ENCODE measurements at regions not wholly inside any gene's neighbourhood (a gene's known extent, or its start where the extent isn't known, plus 50 kb on each side); places are given as distances from the start of the nearest gene placed in this dataset.
"Not testable (repeated sequence)": the region's sequence is repeated elsewhere in the genome, so short reads cannot be mapped to it uniquely, and the experiment has no call there.

GRCh38 chr17:31798205-31798724, 60.8 kb downstream of the COPRS start:
- no peaks in the 10 kb centered on the region for H3K36me3 Mint-ChIP-seq (ENCODE audit: insufficient read depth, unreplicated experiment)
- no peak for TF ChIP-seq CTCF (IDR thresholded peaks at IDR 0.05; ENCODE audit: unreplicated experiment)
- intact Hi-C loops (cut with micrococcal nuclease; ENCODE audit: unreplicated experiment): no loop called here
- H3K4me3 Mint-ChIP-seq (ENCODE audit: low read depth, unreplicated experiment): no peak overlapping the region
- CTCF ChIA-PET: no interaction called here
- DNase-seq: no peak
- H3K27ac Mint-ChIP-seq (ENCODE audit: unreplicated experiment): no peak overlapping the region
- no peaks in the 10 kb centered on the region for H3K27me3 Mint-ChIP-seq (ENCODE audit: unreplicated experiment)
- BruUV-seq (replicated peaks): no TSS peak
- no peaks in the 10 kb centered on the region for H3K4me1 Mint-ChIP-seq (ENCODE audit: low read depth, unreplicated experiment)
- H3K9me3 Mint-ChIP-seq (ENCODE audit: low read depth, unreplicated experiment): no peaks in the 10 kb centered on the region

- H3K36me3 Mint-ChIP-seq (ENCODE audit: insufficient read depth, unreplicated experiment); DNase-seq; H3K4me1 Mint-ChIP-seq (ENCODE audit: low read depth, unreplicated experiment); H3K27ac Mint-ChIP-seq (ENCODE audit: unreplicated experiment); intact Hi-C loops (cut with micrococcal nuclease; ENCODE audit: unreplicated experiment); CTCF ChIA-PET; H3K4me3 Mint-ChIP-seq (ENCODE audit: low read depth, unreplicated experiment); H3K9me3 Mint-ChIP-seq (ENCODE audit: low read depth, unreplicated experiment); BruUV-seq (replicated peaks): not testable (repeated sequence)
- peaks cover 15% of the 10 kb centered on the region for H3K27me3 Mint-ChIP-seq (ENCODE audit: unreplicated experiment)
Observed at GRCh38 chr17:31795941-31796340, 63.1 kb downstream of the COPRS start.

GRCh38 chr17:31794111-31794510, 64.9 kb downstream of the COPRS start:
- TF ChIP-seq CTCF (IDR thresholded peaks at IDR 0.05; ENCODE audit: unreplicated experiment): no peak
- H3K9me3 Mint-ChIP-seq (ENCODE audit: low read depth, unreplicated experiment): no peaks in the 10 kb centered on the region
- BruUV-seq (replicated peaks): no TSS peak
- intact Hi-C loops (cut with micrococcal nuclease; ENCODE audit: unreplicated experiment): no loop called here
- CTCF ChIA-PET: interaction anchor here (0.7 kb wide), 1 partner anchor 18 kb away, joined by 3 read pairs; no protein-coding TSS in a partner anchor
- H3K4me1 Mint-ChIP-seq (ENCODE audit: low read depth, unreplicated experiment): no peaks in the 10 kb centered on the region
- no peak for DNase-seq
- no peak overlapping the region for H3K4me3 Mint-ChIP-seq (ENCODE audit: low read depth, unreplicated experiment)
- no peak overlapping the region for H3K27ac Mint-ChIP-seq (ENCODE audit: unreplicated experiment)
- peaks cover 15% of the 10 kb centered on the region for H3K27me3 Mint-ChIP-seq (ENCODE audit: unreplicated experiment)
- no peaks in the 10 kb centered on the region for H3K36me3 Mint-ChIP-seq (ENCODE audit: insufficient read depth, unreplicated experiment)

- H3K27ac Mint-ChIP-seq (ENCODE audit: unreplicated experiment); CTCF ChIA-PET; H3K4me1 Mint-ChIP-seq (ENCODE audit: low read depth, unreplicated experiment); H3K4me3 Mint-ChIP-seq (ENCODE audit: low read depth, unreplicated experiment); intact Hi-C loops (cut with micrococcal nuclease; ENCODE audit: unreplicated experiment); BruUV-seq (replicated peaks); DNase-seq; H3K9me3 Mint-ChIP-seq (ENCODE audit: low read depth, unreplicated experiment); H3K36me3 Mint-ChIP-seq (ENCODE audit: insufficient read depth, unreplicated experiment): not testable (repeated sequence)
- H3K27me3 Mint-ChIP-seq (ENCODE audit: unreplicated experiment): peaks cover 15% of the 10 kb centered on the region
Observed at GRCh38 chr17:31793634-31794033, 65.4 kb downstream of the COPRS start.

- no peak for TF ChIP-seq CTCF (IDR thresholded peaks at IDR 0.05; ENCODE audit: unreplicated experiment)
- no peak for DNase-seq
- CTCF ChIA-PET: no interaction called here
- Mint-ChIP-seq H3K36me3 (ENCODE audit: insufficient read depth, unreplicated experiment) (no peaks in the 10 kb centered on the region), H3K9me3 (ENCODE audit: low read depth, unreplicated experiment) (no peaks in the 10 kb centered on the region), H3K4me3 (ENCODE audit: low read depth, unreplicated experiment) (no peak overlapping the region), H3K27ac (ENCODE audit: unreplicated experiment) (no peak overlapping the region), H3K4me1 (ENCODE audit: low read depth, unreplicated experiment) (peaks cover 13% of the 10 kb centered on the region), H3K27me3 (ENCODE audit: unreplicated experiment) (peaks cover 15% of the 10 kb centered on the region)
- intact Hi-C loops (cut with micrococcal nuclease; ENCODE audit: unreplicated experiment): no loop called here
- no TSS peak for BruUV-seq (replicated peaks)
Observed at GRCh38 chr17:31792007-31792585, 66.9 kb downstream of the COPRS start.
